H9 (cell line): ENCODE measurements at regions not wholly inside any gene's neighbourhood (a gene's known extent, or its start where the extent isn't known, plus 50 kb on each side); places are given as distances from the start of the nearest gene placed in this dataset.

ENCODE experiments used
- DNase-seq: peaks from one replicate; pipeline ENCODE4 v3.0.0-alpha.2; 2017
- H2AFZ ChIP-seq: one replicate; pipeline ENCODE4 v1.6.1; 2013; ENCODE audit warnings: mild to moderate bottlenecking, low read length, control low read depth, moderate library complexity
- H2AK5ac ChIP-seq: 2 replicates; pipeline ENCODE4 v1.6.1; 2013; ENCODE audit warnings: low read length, control low read depth, mixed read lengths; ENCODE audit not compliant: insufficient read length
- H2BK120ac ChIP-seq: one replicate; pipeline ENCODE4 v1.6.1; 2013; ENCODE audit warnings: low read depth, mild to moderate bottlenecking, low read length, control low read depth, inconsistent platforms; ENCODE audit not compliant: poor library complexity, severe bottlenecking
- H2BK12ac ChIP-seq: 2 replicates; pipeline ENCODE4 v1.6.1; 2013; ENCODE audit warnings: low read length, control low read depth, mixed read lengths, low read depth; ENCODE audit not compliant: insufficient read length
- H2BK15ac ChIP-seq: 2 replicates; pipeline ENCODE4 v1.6.1; 2013; ENCODE audit warnings: low read depth, low read length, control low read depth
- H2BK20ac ChIP-seq: one replicate; pipeline ENCODE4 v1.6.1; 2013; ENCODE audit warnings: low read depth, mild to moderate bottlenecking, low read length, control low read depth, inconsistent platforms; ENCODE audit not compliant: poor library complexity, severe bottlenecking
- H2BK5ac ChIP-seq: 2 replicates; pipeline ENCODE4 v1.6.1; 2013; ENCODE audit warnings: low read length, control low read depth, mixed read lengths; ENCODE audit not compliant: insufficient read length
- H3K14ac ChIP-seq: 2 replicates; pipeline ENCODE4 v1.6.1; 2013; ENCODE audit warnings: low read length, control low read depth; ENCODE audit not compliant: insufficient read depth
- H3K18ac ChIP-seq: 2 replicates; pipeline ENCODE4 v1.6.1; 2013; ENCODE audit warnings: low read depth, mild to moderate bottlenecking, mixed read lengths, low read length, control low read depth; ENCODE audit not compliant: insufficient read length
- H3K23ac ChIP-seq: 2 replicates; pipeline ENCODE4 v1.6.1; 2013; ENCODE audit warnings: low read length, control low read depth, mixed read lengths, low read depth; ENCODE audit not compliant: insufficient read length
- H3K23me2 ChIP-seq: 2 replicates; pipeline ENCODE4 v1.6.1; 2013; ENCODE audit warnings: low read depth, mild to moderate bottlenecking, mixed read lengths, low read length, control low read depth; ENCODE audit not compliant: insufficient read length, poor library complexity, severe bottlenecking
- H3K27ac ChIP-seq: 2 replicates; pipeline ENCODE4 v1.5.1; 2013; ENCODE audit warnings: low read length, control low read depth, mixed read lengths, low read depth; ENCODE audit not compliant: insufficient read length
- H3K27me3 ChIP-seq: 2 replicates; pipeline ENCODE4 v1.6.1; 2013; ENCODE audit warnings: low read length, control low read depth, inconsistent platforms; ENCODE audit not compliant: insufficient read depth
- H3K4ac ChIP-seq: 2 replicates; pipeline ENCODE4 v1.6.1; 2013; ENCODE audit warnings: low read depth, mild to moderate bottlenecking, control low read depth, inconsistent platforms, low read length, moderate library complexity
- H3K4me1 ChIP-seq: 2 replicates; pipeline ENCODE4 v1.6.1; 2013; ENCODE audit warnings: low read length, control low read depth, inconsistent platforms; ENCODE audit not compliant: insufficient read depth
- H3K4me2 ChIP-seq: 2 replicates; pipeline ENCODE4 v1.6.1; 2013; ENCODE audit warnings: low read length, control low read depth, mixed read lengths; ENCODE audit not compliant: insufficient read length, insufficient read depth
- H3K56ac ChIP-seq: 2 replicates; pipeline ENCODE4 v1.6.1; 2013; ENCODE audit warnings: low read depth, mild to moderate bottlenecking, mixed read lengths, low read length, control low read depth; ENCODE audit not compliant: insufficient read length
- H3K79me1 ChIP-seq: 2 replicates; pipeline ENCODE4 v1.6.1; 2013; ENCODE audit warnings: low read depth, mild to moderate bottlenecking, moderate library complexity, low read length, control low read depth, inconsistent platforms; ENCODE audit not compliant: insufficient read depth, poor library complexity, severe bottlenecking
- H3K79me2 ChIP-seq: 2 replicates; pipeline ENCODE4 v1.6.1; 2013; ENCODE audit warnings: low read length, control low read depth, inconsistent platforms; ENCODE audit not compliant: insufficient read depth
- H3K9ac ChIP-seq: 2 replicates; pipeline ENCODE4 v1.6.1; 2013; ENCODE audit warnings: low read length, control low read depth, mixed read lengths; ENCODE audit not compliant: insufficient read length; ENCODE audit errors: extremely low read depth
- H3K9me3 ChIP-seq: one replicate; pipeline ENCODE4 v1.6.1; 2013; ENCODE audit warnings: low read depth, low read length, inconsistent platforms; ENCODE audit not compliant: control insufficient read depth
- H3T11ph ChIP-seq: one replicate; pipeline ENCODE4 v1.6.1; 2013; ENCODE audit warnings: mild to moderate bottlenecking, low read length, control low read depth, inconsistent platforms
- H4K20me1 ChIP-seq: one replicate; pipeline ENCODE4 v1.6.1; 2013; ENCODE audit not compliant: control insufficient read depth, insufficient read length, insufficient read depth
- H4K5ac ChIP-seq: 2 replicates; pipeline ENCODE4 v1.6.1; 2013; ENCODE audit warnings: low read depth, mild to moderate bottlenecking, mixed read lengths, low read length, control low read depth; ENCODE audit not compliant: insufficient read length
- H4K8ac ChIP-seq: replicated peaks from 2 replicates; pipeline ENCODE4 v1.6.1; 2013; ENCODE audit warnings: low read length, control low read depth, mixed read lengths, low read depth; ENCODE audit not compliant: insufficient read length
- H4K91ac ChIP-seq: 2 replicates; pipeline ENCODE4 v1.6.1; 2013; ENCODE audit warnings: low read depth, mild to moderate bottlenecking, moderate library complexity, mixed read lengths, low read length, control low read depth; ENCODE audit not compliant: insufficient read length
- H3K27ac Mint-ChIP-seq, 3 experiments: 2 replicates in 2 of 3; 3 replicates in 1 of 3; pipeline ENCODE4 v1.8.0; 2020 to 2021; ENCODE audit warnings: mixed read lengths in 3 of 3, mild to moderate bottlenecking in 1 of 3, moderate library complexity in 1 of 3
- H3K27me3 Mint-ChIP-seq: 2 replicates; pipeline ENCODE4 v1.8.0; 2021; ENCODE audit warnings: low read depth, mild to moderate bottlenecking, moderate library complexity, mixed read lengths
- H3K36me3 Mint-ChIP-seq, 3 experiments: 2 replicates in 2 of 3; 3 replicates in 1 of 3; pipeline ENCODE4 v1.8.0; 2020 to 2021; ENCODE audit warnings: low read depth in 3 of 3, mixed read lengths in 3 of 3; ENCODE audit not compliant: insufficient read depth in 1 of 3
- H3K4me1 Mint-ChIP-seq, 2 experiments: 2 replicates each; pipeline ENCODE4 v1.8.0; 2020; ENCODE audit warnings: mixed read lengths in 2 of 2
- H3K4me3 Mint-ChIP-seq, 2 experiments: 2 replicates in 1 of 2; 3 replicates in 1 of 2; pipeline ENCODE4 v1.8.0; 2020 to 2021; ENCODE audit warnings: mild to moderate bottlenecking in 2 of 2, mixed read lengths in 2 of 2, moderate library complexity in 1 of 2
- H3K9me3 Mint-ChIP-seq, 2 experiments: 2 replicates in 1 of 2; 3 replicates in 1 of 2; pipeline ENCODE4 v1.8.0; 2020; ENCODE audit warnings: mild to moderate bottlenecking in 2 of 2, mixed read lengths in 2 of 2, moderate library complexity in 1 of 2
- CTCF ChIP-seq: fragments of 200-600 bp; sonication (generic); conservative IDR thresholded peaks from 3 replicates; pipeline ENCODE4 v1.8.0; 2021; ENCODE audit warnings: antibody characterized with exemption, mild to moderate bottlenecking
- WGBS: extraction: QIAGEN DNeasy Blood & Tissue Kit; methylation state at CpG from one replicate; pipeline ENCODE4 v1.1.7; 2013; ENCODE audit warnings: missing lambda C conversion rate, low lambda C conversion rate, mixed read lengths; ENCODE audit not compliant: insufficient read length; ENCODE audit errors: extremely low coverage; 5-methylcytosine and 5-hydroxymethylcytosine counted together

GRCh38 chr1:168987330-168987729 is 119.2 kb upstream of the ATP1B1 start:
- H3K9me3 ChIP-seq, result no peaks in the 10 kb centered on the region
- H2AFZ ChIP-seq, result no peak overlapping the region
- no peaks in the 10 kb centered on the region for H3K23me2 ChIP-seq
- no peaks in the 10 kb centered on the region for H3K4me1 ChIP-seq
- no peak overlapping the region for H3K18ac ChIP-seq
- H3K27me3 Mint-ChIP-seq, result no peaks in the 10 kb centered on the region
- no peaks in the 10 kb centered on the region for H3K79me1 ChIP-seq
- no peaks in the 10 kb centered on the region for H3K9me3 Mint-ChIP-seq
- no CpG with 5 or more reads among the region's 4 CpGs for WGBS
- no peaks in the 10 kb centered on the region for H3K79me2 ChIP-seq
- H3K4me1 Mint-ChIP-seq, result no peaks in the 10 kb centered on the region
- no peak overlapping the region for H3T11ph ChIP-seq
- no peak overlapping the region for H3K14ac ChIP-seq
- no peak; the same call in 2 of the 3 replicates for TF ChIP-seq CTCF
- no peak overlapping the region for H3K27ac ChIP-seq
- H2BK120ac ChIP-seq, result no peak overlapping the region
- no peak overlapping the region for H3K4me3 Mint-ChIP-seq
- no peak overlapping the region for H3K56ac ChIP-seq
- no peak overlapping the region for H3K9ac ChIP-seq
- H2BK15ac ChIP-seq, result no peak overlapping the region
- H2BK20ac ChIP-seq, result no peak overlapping the region
- no peak overlapping the region for H2BK12ac ChIP-seq
- no peak overlapping the region for H4K8ac ChIP-seq
- H4K91ac ChIP-seq, result no peak overlapping the region
- H4K20me1 ChIP-seq, result no peaks in the 10 kb centered on the region
- no peak overlapping the region for H4K5ac ChIP-seq
- no peak for DNase-seq
- H3K36me3 Mint-ChIP-seq, result no peaks in the 10 kb centered on the region
- H2BK5ac ChIP-seq, result no peak overlapping the region
- H3K4ac ChIP-seq, result no peak overlapping the region
- no peaks in the 10 kb centered on the region for H3K27me3 ChIP-seq
- H3K23ac ChIP-seq, result no peak overlapping the region
- H2AK5ac ChIP-seq, result no peak overlapping the region
- H3K4me2 ChIP-seq, result no peak overlapping the region
- H3K27ac Mint-ChIP-seq, result no peak overlapping the region
